ENCODE measurements at regions not wholly inside any gene's neighbourhood (a gene's known extent, or its start where the extent isn't known, plus 50 kb on each side); places are given as distances from the start of the nearest gene placed in this dataset.

DNA sequence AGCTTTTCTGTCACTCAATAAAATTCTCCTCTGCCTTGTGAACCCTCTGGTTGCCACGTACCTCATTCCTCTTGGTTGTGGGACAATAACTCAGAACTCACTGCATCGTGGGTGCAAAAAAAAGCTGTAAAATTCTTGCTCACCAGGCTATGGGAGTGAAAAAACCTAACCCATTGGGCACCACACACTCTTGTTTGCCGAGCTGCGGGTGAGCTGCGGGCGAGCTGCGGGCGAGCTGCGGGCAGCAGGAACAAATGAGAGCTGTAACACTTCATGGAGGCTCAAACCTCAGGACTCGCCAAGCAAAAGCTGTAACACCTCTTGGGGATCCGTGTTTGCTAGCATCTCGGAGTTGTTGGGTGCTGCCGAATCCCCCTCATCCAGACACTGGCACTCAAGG lies 641.3 kb upstream of the CHRM3 start:
- Histone ChIP-seq H3K9me3 (replicated peaks; ENCODE audit: control insufficient read depth, insufficient read depth, low read depth, low read length) (no peaks in the 10 kb centered on the region), H3K27ac (ENCODE audit: extremely low read depth, low read depth, low read length) (no peak overlapping the region), H3K4me1 (replicated peaks in 1 of 2; ENCODE audit: control insufficient read depth in 2 of 2, insufficient read depth in 2 of 2, low read length in 2 of 2) (no peaks in the 10 kb centered on the region), H2AFZ (ENCODE audit: low read depth, low read length) (no peak overlapping the region), H3K36me3 (ENCODE audit: control insufficient read depth, insufficient read depth, low read length) (no peaks in the 10 kb centered on the region), H3K4me3 (no peak overlapping the region), H3K79me2 (ENCODE audit: control insufficient read depth, insufficient read depth, low read length) (no peaks in the 10 kb centered on the region), H3K9me1 (ENCODE audit: control insufficient read depth, insufficient read depth, low read length) (no peaks in the 10 kb centered on the region), H3K9ac (ENCODE audit: insufficient read depth in 1 of 2, low read depth in 2 of 2, low read length in 2 of 2) (no peak overlapping the region), H3K4me2 (ENCODE audit: insufficient read depth, low read length) (no peak overlapping the region), H4K20me1 (replicated peaks; ENCODE audit: control insufficient read depth, insufficient read depth, low read length) (no peaks in the 10 kb centered on the region), H3K27me3 (ENCODE audit: control insufficient read depth in 2 of 2, insufficient read depth in 2 of 2, low read length in 2 of 2) (no peaks in the 10 kb centered on the region)
- ChIA-PET POLR2A (no interaction called here), CTCF (ENCODE audit: low intra/inter-chr PET ratio) (no interaction called here)
- in situ Hi-C loops (cut with MboI) (no loop called here), intact Hi-C loops (cut with micrococcal nuclease) (no loop called here)
- no peak for ATAC-seq
- BruUV-seq (replicated peaks), result no TSS peak
- no peak for DNase-seq (ENCODE audit: extremely low read depth in 1 of 4, low spot score in 3 of 4)
- no peak for FAIRE-seq
- 2% methylated on average over 13 of the region's 13 CpGs for WGBS (ENCODE audit: insufficient coverage, low coverage, missing lambda C conversion rate)
- TF ChIP-seq SFPQ (IDR thresholded peaks at IDR 0.05; ENCODE audit: low read depth, low read length), result no peak
- no peak for TF ChIP-seq HMGN3 (IDR thresholded peaks at IDR 0.05; ENCODE audit: borderline replicate concordance, extremely low read depth, insufficient read length, low read depth, low read length)
- TF ChIP-seq HMG20A (CRISPR knock-in tag; conservative IDR thresholded peaks at IDR 0.05), result no peak
- TF ChIP-seq, protein P1, sequence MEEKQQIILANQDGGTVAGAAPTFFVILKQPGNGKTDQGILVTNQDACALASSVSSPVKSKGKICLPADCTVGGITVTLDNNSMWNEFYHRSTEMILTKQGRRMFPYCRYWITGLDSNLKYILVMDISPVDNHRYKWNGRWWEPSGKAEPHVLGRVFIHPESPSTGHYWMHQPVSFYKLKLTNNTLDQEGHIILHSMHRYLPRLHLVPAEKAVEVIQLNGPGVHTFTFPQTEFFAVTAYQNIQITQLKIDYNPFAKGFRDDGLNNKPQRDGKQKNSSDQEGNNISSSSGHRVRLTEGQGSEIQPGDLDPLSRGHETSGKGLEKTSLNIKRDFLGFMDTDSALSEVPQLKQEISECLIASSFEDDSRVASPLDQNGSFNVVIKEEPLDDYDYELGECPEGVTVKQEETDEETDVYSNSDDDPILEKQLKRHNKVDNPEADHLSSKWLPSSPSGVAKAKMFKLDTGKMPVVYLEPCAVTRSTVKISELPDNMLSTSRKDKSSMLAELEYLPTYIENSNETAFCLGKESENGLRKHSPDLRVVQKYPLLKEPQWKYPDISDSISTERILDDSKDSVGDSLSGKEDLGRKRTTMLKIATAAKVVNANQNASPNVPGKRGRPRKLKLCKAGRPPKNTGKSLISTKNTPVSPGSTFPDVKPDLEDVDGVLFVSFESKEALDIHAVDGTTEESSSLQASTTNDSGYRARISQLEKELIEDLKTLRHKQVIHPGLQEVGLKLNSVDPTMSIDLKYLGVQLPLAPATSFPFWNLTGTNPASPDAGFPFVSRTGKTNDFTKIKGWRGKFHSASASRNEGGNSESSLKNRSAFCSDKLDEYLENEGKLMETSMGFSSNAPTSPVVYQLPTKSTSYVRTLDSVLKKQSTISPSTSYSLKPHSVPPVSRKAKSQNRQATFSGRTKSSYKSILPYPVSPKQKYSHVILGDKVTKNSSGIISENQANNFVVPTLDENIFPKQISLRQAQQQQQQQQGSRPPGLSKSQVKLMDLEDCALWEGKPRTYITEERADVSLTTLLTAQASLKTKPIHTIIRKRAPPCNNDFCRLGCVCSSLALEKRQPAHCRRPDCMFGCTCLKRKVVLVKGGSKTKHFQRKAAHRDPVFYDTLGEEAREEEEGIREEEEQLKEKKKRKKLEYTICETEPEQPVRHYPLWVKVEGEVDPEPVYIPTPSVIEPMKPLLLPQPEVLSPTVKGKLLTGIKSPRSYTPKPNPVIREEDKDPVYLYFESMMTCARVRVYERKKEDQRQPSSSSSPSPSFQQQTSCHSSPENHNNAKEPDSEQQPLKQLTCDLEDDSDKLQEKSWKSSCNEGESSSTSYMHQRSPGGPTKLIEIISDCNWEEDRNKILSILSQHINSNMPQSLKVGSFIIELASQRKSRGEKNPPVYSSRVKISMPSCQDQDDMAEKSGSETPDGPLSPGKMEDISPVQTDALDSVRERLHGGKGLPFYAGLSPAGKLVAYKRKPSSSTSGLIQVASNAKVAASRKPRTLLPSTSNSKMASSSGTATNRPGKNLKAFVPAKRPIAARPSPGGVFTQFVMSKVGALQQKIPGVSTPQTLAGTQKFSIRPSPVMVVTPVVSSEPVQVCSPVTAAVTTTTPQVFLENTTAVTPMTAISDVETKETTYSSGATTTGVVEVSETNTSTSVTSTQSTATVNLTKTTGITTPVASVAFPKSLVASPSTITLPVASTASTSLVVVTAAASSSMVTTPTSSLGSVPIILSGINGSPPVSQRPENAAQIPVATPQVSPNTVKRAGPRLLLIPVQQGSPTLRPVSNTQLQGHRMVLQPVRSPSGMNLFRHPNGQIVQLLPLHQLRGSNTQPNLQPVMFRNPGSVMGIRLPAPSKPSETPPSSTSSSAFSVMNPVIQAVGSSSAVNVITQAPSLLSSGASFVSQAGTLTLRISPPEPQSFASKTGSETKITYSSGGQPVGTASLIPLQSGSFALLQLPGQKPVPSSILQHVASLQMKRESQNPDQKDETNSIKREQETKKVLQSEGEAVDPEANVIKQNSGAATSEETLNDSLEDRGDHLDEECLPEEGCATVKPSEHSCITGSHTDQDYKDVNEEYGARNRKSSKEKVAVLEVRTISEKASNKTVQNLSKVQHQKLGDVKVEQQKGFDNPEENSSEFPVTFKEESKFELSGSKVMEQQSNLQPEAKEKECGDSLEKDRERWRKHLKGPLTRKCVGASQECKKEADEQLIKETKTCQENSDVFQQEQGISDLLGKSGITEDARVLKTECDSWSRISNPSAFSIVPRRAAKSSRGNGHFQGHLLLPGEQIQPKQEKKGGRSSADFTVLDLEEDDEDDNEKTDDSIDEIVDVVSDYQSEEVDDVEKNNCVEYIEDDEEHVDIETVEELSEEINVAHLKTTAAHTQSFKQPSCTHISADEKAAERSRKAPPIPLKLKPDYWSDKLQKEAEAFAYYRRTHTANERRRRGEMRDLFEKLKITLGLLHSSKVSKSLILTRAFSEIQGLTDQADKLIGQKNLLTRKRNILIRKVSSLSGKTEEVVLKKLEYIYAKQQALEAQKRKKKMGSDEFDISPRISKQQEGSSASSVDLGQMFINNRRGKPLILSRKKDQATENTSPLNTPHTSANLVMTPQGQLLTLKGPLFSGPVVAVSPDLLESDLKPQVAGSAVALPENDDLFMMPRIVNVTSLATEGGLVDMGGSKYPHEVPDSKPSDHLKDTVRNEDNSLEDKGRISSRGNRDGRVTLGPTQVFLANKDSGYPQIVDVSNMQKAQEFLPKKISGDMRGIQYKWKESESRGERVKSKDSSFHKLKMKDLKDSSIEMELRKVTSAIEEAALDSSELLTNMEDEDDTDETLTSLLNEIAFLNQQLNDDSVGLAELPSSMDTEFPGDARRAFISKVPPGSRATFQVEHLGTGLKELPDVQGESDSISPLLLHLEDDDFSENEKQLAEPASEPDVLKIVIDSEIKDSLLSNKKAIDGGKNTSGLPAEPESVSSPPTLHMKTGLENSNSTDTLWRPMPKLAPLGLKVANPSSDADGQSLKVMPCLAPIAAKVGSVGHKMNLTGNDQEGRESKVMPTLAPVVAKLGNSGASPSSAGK (IDR thresholded peaks at IDR 0.05), result no peak
- TF ChIP-seq MAFK (IDR thresholded peaks at IDR 0.05; ENCODE audit: low read length), result no peak
- TF ChIP-seq PHF20 (IDR thresholded peaks at IDR 0.05; ENCODE audit: partially characterized antibody), result no peak
- no peak for TF ChIP-seq MCM3 (IDR thresholded peaks at IDR 0.05)
- TF ChIP-seq NR3C1 (CRISPR knock-in tag; IDR thresholded peaks at IDR 0.05), result no peak
- no peak for TF ChIP-seq KDM4B (IDR thresholded peaks at IDR 0.05; ENCODE audit: borderline replicate concordance in 2 of 2, low read depth in 1 of 2)
- TF ChIP-seq ZNF143 (CRISPR knock-in tag; IDR thresholded peaks at IDR 0.05), result no peak

Measured in K562 (cell line).